HK-2 (cell line): ENCODE measurements at regions not wholly inside any gene's neighbourhood (a gene's known extent, or its start where the extent isn't known, plus 50 kb on each side); places are given as distances from the start of the nearest gene placed in this dataset.
"Not testable (repeated sequence)": the region's sequence is repeated elsewhere in the genome, so short reads cannot be mapped to it uniquely, and the experiment has no call there.

Experiments
- DNase-seq: peaks from one replicate; pipeline ENCODE4 v3.0.0-alpha.2; 2018; ENCODE audit not compliant: unreplicated experiment

GRCh38 chr2:226330206-226330605 is 469.4 kb downstream of the IRS1 start:
- no peak for DNase-seq

GRCh38 chr2:226329180-226329579 is 470.4 kb downstream of the IRS1 start:
- no peak for DNase-seq

- DNase-seq, result no peak
Observed at GRCh38 chr2:226327830-226328229, 471.8 kb downstream of the IRS1 start.

DNA sequence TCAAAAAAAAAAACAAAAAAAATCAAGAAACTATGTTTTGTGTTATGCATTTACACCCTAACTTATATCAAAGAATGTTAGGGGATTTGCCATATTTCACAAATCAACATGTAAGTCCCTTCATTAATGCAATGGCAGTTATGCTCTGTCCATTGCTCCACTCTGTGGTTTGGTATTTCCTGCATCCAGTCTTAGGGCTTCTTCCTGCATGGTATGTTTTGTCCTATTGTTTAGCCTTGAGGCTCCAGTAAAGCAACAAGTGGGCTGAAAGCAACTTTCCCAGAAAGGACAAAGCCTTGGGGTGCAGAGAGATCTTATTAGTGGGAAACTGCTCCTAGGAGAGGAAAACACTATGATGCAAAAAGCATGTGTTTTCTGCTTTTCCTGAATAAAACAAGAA is 474.1 kb downstream of the IRS1 start:
- no peak for DNase-seq

GRCh38 chr2:226320076-226320948 is 479.3 kb downstream of the IRS1 start:
- DNase-seq, result no peak

GRCh38 chr2:226317970-226318369 is 481.6 kb downstream of the IRS1 start:
- DNase-seq, result no peak

GRCh38 chr2:226313060-226313459 is 486.6 kb downstream of the IRS1 start:
- DNase-seq, result no peak

DNA sequence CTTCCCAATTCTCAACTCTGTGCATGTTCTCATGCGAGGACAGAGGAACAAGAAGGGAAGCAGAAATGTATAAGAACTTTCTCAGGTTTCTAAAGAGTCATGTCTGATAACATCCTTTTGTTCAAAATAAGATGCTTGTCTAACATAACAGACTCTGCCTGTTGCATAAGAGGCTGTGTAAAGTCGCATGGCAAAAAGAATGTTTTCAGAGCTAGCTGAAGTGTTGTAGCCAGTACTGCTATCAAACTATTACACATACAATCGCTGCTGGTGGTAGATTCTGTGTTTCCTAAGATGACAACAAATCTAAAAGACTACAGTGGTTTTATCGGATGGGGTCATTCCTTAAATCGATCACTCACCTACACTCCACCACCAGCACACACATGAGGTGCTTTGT is 487.5 kb downstream of the IRS1 start:
- DNase-seq, result no peak

DNA sequence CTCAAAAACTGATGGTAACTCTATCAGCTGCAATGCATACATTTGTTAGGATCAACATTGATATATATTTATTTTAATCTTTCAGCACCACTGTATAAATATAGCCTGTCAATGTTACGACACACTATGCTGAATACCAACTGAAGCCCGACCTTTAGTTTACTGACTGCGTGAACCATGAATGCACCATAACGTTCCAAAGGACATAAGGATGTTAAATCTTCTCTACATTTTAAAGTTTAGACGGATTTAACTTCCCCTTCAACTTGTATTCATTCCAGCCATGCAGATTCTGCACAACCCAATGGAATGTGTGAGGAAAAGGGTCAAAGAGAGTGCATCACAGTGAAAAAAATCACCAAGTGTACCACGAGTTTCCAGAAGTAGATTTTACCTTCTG is 489.5 kb downstream of the IRS1 start:
- DNase-seq, result no peak

DNA sequence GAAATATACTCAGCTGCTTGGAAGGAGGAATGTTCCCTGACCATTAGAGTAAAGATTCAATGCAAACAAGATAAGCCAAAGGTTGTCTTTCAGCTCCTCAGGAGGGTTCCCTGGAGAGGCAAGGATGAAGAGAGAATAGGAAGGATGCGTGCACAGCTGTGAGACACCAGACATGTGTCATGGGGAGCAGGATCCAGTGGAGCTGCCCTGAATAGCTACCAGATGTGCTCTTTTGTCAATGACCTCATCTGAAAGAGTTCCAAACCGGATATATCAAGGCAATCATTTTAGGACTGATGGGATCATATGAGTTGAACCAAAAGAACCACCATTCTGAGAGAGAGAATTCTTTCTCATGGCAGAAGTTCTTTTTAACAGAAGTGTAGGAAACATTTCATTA is 490.6 kb downstream of the IRS1 start:
- no peak for DNase-seq

- no peak for DNase-seq
Observed at GRCh38 chr2:226308323-226308680, 491.3 kb downstream of the IRS1 start.

DNA sequence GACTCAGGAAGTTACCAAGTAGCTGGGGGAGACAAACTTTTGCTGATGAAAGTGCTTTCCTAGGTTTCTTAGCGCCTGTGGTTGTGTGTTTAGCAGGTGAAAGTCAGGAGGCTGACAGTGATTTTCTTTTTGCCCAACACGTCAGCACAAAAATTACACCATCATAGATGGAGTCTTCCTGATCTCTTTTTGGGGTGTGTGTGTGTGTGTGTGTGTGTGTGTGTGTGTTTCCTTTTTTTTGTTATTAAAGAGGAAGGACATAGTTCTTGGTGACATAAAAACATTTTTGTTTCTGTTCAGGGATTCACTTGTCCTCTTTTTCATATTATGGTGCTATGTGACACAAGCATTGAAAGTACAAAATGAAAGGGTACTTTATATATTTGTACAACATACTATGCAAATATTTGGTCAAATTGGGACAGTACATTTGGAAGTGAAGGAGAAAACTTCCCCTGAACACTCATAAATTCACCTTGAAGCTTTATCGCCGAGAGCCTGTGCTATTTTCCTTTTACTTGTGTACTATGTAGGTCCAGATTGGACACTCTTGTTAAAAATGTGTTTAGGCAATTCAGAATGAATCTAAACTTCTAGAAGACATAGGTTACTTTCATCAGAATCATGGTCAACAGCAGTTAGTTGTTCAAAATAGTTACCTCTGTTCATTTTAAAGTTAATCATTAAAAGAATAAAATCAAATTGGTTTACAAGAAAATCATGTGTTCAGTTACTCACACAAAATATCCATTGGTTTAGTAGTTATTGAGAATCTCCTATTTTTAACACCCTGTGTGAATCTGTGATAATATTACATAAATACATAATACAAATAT is 491.9 kb downstream of the IRS1 start:
- no peak for DNase-seq

- no peak for DNase-seq
Observed at GRCh38 chr2:226306969-226307368, 492.7 kb downstream of the IRS1 start.

DNA sequence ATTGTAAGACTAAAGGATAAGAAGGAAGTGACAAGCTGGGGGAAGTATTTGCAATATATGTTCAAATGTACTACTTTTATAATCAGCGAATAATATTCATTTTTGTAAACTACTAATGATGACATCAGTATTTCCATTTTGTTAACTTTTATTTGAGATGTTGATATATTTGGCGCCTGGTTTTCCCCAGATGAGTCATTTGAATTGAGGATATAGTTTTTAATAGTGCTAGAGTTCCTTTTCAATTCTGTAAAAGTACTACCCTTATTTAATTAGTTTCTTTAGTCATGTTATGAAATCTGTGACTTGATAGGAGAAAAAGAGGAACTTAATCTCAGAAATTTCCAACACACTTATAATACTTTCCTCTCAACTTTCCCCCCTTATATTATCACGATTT is 495.3 kb downstream of the IRS1 start:
- DNase-seq, result no peak

DNA sequence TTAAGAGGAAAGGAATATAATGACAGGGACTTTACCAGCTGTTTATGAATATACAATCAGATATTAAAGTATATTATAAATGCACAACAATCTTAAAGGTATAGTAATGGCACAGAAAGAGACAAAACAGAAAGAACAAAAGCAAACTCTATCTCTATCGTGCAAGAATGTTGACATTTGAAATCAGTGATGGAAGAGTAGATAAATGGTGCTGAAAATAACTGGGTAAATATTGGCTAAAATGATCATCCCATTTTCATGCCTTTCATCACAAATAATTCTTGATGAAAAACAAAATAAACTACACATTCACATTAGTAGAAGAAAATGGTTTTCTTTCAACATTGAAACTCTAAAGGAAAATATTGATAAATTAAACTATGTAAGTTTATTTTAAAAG is 495.9 kb downstream of the IRS1 start:
- DNase-seq, result no peak

- DNase-seq, result no peak
Observed at GRCh38 chr2:226300196-226300886, 499.3 kb downstream of the IRS1 start.

- DNase-seq, result no peak
Observed at GRCh38 chr2:226299771-226300170, 499.8 kb downstream of the IRS1 start.

DNA sequence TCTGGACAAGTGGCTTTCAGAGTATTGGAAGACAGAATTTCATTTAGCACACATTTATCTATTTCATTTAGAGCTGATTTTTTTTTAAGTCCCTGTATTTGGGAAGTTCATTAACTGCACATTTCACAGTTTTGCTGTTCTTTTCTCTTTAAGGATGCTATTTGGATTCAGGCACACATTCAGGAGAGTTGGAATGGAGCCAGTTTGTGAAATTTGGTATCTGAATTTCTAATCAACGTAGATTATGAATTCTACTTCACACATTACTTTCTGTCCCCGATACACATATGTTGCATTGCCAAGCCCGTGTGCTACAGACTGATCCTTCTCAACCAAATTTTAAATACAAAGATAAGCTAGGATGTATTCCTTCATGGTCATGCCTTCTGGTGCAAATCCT is 503.9 kb downstream of the IRS1 start:
- DNase-seq, result no peak

- DNase-seq, result no peak
Observed at GRCh38 chr2:226295123-226295522, 504.5 kb downstream of the IRS1 start.

- DNase-seq, result not testable (repeated sequence)
Observed at GRCh38 chr2:226291281-226291680, 508.3 kb downstream of the IRS1 start.

GRCh38 chr2:226286916-226287315 is 512.7 kb downstream of the IRS1 start:
- no peak for DNase-seq

DNA sequence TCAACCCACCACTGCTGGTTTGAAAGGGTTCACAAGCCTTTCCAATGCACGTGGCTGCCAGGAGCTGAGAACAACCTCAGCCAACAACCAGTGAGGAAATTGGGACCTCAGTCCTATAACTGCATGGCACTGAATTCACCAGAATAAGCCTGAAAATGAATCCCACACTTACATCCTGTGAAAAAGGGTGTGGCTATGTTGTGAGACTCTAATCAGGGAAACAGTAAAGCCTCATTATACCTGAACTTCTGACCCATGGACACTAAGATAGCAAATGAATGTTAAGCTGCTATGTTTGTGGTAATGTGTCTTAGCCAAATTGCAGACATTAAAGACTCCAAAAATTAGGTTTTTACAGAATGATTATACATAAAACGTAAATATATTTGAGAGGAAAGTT is 515.8 kb downstream of the IRS1 start:
- DNase-seq, result no peak

GRCh38 chr2:226282151-226282550 is 517.5 kb downstream of the IRS1 start:
- DNase-seq, result no peak
